ENCODE measurements at regions not wholly inside any gene's neighbourhood (a gene's known extent, or its start where the extent isn't known, plus 50 kb on each side); places are given as distances from the start of the nearest gene placed in this dataset.

- no peak for DNase-seq (ENCODE audit: low read depth in 2 of 2)
Observed at GRCh38 chr10:89887406-89887805, 186.0 kb downstream of the KIF20B start.

DNA sequence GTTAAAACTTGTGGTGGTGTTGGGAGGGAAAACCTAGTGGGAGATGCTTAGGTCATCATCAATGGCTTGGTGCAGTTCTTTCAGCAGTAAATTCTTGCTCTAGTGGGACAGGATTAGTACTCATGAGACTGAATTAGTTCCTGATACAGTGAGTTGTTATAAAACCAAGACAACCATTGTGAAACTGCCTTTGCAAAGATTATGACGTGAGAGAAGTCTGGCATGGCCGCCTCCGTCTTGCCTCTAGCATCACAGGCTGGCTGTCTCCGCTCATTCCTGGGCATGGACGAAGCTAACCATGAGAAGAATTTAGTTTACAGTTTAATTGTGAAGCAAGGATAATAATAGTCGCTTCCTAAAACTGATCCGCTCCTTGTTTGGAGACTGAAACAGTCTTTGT is 186.4 kb downstream of the KIF20B start:
- no peak for DNase-seq (ENCODE audit: low read depth in 2 of 2)

- DNase-seq (ENCODE audit: low read depth in 2 of 2): no peak
Observed at GRCh38 chr10:89888321-89889070, 187.1 kb downstream of the KIF20B start.

DNA sequence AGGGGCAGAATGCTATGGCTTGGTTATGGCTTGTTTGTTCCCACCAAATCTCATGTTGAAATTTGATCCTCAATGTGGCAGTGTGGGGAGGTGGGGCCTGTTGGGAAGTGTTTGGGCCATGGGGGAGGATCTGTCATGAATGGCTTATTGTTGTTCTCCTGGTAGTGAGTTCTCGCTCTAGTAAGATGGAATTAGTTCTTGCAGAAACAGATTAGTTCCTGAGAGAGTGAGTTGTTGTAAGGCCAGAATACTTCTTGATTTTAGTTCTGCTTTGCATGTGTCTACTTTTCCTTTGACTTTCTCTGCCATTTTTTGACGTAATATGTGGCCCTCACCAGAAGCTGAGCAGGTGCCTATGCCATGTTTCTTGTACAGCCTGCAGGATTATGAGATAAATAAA is 188.2 kb downstream of the KIF20B start:
- DNase-seq (ENCODE audit: low read depth in 2 of 2): no peak

- no peak for DNase-seq (ENCODE audit: low read depth in 2 of 2)
Observed at GRCh38 chr10:89891006-89891535, 189.7 kb downstream of the KIF20B start.

- DNase-seq (ENCODE audit: low read depth in 2 of 2): no peak
Observed at GRCh38 chr10:89894051-89894450, 192.7 kb downstream of the KIF20B start.

GRCh38 chr10:89900554-89900953 is 199.2 kb downstream of the KIF20B start:
- no peak for DNase-seq (ENCODE audit: low read depth in 2 of 2)

DNA sequence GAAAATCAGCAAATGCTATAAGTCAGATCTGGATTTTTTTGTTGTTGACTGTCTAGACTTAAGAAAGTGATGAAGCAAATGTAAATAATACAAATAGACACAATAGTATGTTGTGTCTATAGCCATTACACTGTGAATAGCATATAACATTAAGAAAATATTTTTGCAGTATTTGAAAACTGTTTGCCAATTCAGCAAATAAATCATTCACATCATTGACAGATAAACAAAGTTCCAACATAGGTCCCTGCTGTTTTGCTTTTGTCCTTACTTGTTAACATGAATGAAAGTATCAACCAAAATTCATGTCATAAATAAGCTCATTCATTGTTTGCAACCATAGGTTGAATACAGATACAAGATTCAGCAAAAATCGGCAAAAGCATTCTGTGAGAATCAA is 200.5 kb downstream of the KIF20B start:
- DNase-seq (ENCODE audit: low read depth in 2 of 2): no peak

GRCh38 chr10:89904755-89905154 is 203.4 kb downstream of the KIF20B start:
- DNase-seq (ENCODE audit: low read depth in 2 of 2): no peak

- no peak for DNase-seq (ENCODE audit: low read depth in 2 of 2)
Observed at GRCh38 chr10:89909752-89910151, 208.4 kb downstream of the KIF20B start.

GRCh38 chr10:89915021-89915420 is 213.6 kb downstream of the KIF20B start:
- DNase-seq (ENCODE audit: low read depth in 2 of 2): no peak

- no peak for DNase-seq (ENCODE audit: low read depth in 2 of 2)
Observed at GRCh38 chr10:89915968-89916367, 214.6 kb downstream of the KIF20B start.

DNA sequence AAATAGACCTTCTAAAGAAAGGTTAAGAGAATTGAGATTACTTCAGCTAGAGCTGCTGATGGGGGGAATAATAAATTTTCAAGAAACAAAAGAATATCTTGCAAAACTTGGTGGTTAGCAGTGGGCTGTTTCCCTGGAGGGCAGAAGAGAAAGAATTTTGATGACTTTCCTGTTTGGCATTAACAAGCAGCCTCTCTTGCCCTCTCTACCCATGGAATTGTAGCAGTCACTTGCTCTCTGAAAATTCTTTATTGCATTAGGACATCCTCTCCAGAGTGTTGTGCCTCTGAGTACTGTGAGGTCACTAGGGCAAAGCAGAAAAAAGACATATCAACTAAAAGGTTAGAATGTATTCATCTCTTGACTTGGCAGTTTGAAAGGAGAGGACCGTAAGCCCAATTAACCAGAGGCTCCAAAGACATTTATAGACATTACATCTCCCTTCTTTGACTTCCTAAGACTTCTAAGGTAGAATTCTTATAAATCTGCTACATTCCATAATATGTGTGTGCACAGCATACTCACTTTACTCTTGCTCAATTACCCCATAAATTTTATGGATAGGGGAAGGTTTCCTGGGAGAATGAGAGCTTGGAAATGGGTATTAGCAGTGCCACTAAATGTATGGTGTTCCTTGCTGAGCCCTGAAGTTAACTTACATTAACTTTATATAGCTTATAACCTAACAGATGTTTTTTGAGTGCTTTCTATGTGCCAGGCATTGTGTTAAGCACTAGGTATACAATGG is 215.3 kb downstream of the KIF20B start:
- DNase-seq (ENCODE audit: low read depth in 2 of 2): no peak

DNA sequence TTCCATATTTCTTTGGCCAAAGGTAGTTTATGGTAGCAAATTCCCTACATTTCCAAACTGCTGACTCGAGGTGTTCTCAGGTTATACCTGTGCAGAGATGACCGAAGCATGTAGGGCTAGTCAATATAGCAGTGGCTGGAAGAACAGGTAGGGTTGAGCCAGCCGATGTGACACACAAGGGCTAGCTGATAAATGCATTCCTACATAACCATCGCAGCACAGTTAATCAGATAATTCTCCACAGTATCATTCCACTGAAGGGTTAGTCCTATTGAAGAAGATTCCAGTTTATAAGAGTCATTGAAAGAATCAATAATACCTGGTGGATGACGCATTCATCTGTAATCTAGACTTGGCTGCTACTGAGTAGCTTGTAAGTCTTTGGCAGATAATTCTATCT is 220.0 kb downstream of the KIF20B start:
- DNase-seq (ENCODE audit: low read depth in 2 of 2): no peak

GRCh38 chr10:89923661-89924060 is 222.3 kb downstream of the KIF20B start:
- no peak for DNase-seq (ENCODE audit: low read depth in 2 of 2)

GRCh38 chr10:89924261-89924660 is 222.9 kb downstream of the KIF20B start:
- no peak for DNase-seq (ENCODE audit: low read depth in 2 of 2)

DNA sequence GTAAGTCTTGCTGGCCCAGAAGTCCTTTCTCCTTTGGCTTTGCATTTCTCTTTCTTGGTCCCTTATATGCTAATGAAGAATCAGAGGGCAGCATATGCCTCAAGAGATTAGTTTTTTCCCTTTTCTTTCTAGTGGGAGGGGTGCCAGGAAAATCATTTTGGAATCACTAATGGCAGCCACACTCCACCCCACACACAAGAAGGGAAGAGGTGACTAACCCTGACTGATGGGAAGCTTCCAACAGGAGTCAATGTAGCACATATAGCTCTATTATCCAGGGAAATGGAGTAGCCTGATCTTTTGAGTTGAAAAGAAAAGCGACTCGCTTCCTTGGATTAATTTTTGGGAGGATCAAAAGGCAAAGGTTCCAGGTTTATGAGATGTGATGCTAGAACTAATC is 225.3 kb downstream of the KIF20B start:
- no peak for DNase-seq (ENCODE audit: low read depth in 2 of 2)

DNA sequence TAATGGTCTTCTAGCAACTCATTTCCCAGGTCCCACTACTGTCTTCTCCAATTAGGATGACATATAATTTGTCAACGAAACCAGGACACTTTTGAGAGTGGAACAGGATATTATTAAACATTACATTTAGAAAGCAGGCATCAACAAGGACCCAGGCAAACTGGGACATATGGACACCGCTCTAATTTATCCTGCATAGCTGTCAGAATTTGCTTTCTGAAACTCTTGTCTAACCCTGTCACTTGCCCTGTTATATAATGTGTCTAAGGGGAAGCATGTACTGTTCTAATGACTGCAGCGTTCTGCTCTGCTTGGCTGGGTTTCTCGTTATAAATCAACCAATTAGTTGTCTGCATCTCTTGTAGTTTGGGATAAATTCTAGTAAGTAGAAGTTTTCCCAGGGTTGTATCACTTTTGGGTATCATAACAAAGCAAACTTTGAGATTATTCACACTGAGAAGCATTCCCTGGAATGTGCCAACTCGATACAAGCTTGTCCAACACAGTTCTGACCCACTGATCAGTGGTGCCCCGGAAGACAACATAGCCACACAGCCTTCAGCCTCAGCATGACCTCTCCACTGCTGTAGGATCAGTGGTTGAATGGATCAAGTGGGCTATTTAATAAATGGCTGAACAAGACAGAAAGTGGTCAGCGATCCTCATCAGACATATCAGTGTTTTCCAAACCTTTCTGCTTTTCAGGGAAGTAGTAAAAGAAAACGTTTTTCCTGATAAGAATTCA is 228.1 kb downstream of the KIF20B start:
- no peak for DNase-seq (ENCODE audit: low read depth in 2 of 2)

- DNase-seq (ENCODE audit: low read depth in 2 of 2): no peak
Observed at GRCh38 chr10:89937494-89937893, 236.1 kb downstream of the KIF20B start.

- no peak for DNase-seq (ENCODE audit: low read depth in 2 of 2)
Observed at GRCh38 chr10:89940076-89940475, 238.7 kb downstream of the KIF20B start.

DNA sequence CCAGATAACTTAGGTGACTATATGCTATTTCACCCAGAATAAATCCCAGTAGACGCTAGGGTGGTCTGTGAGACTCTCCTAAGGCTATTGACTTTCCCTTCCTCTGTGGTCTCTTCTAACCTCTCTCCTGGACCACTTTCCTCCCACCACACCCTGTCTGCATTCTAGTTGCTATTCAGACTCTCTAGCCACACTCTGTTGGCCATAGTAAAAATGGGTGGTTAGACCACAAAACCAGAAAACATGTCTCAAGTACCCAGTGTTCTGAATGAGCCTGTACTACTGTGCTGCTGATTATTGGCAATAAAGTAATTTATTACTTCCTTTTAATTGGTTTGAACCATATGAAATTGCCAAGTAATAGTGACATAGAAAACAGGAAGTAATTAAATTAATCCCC is 240.8 kb downstream of the KIF20B start:
- no peak for DNase-seq (ENCODE audit: low read depth in 2 of 2)

DNA sequence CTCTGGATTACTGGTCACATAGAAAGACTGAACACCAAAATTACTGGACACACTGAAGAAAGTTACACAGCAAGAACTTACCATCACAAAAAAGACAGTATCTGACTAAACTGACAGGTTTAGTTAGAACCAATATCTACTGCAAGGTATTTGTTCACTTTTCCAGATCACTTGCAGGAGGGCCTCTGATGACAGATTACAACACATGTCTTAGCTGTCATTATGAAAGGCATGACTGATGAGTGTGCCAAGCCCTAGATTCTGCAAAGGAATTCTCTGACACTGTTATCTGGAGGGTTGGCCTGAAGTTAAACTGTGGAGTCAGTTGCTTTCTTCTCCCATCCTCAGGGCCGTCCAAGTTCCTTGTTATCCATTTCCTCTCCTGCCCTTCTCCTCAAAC is 242.7 kb downstream of the KIF20B start:
- no peak for DNase-seq (ENCODE audit: low read depth in 2 of 2)
